ENCODE measurements at regions not wholly inside any gene's neighbourhood (a gene's known extent, or its start where the extent isn't known, plus 50 kb on each side); places are given as distances from the start of the nearest gene placed in this dataset.

- no peak for TF ChIP-seq CTCF (IDR thresholded peaks at IDR 0.05)
- TF ChIP-seq POLR2A (IDR thresholded peaks at IDR 0.05) = no peak
Observed at GRCh38 chr6:159390381-159390780, 221.2 kb downstream of the FNDC1 start.
